D341Med (cell line): ENCODE measurements at regions not wholly inside any gene's neighbourhood (a gene's known extent, or its start where the extent isn't known, plus 50 kb on each side); places are given as distances from the start of the nearest gene placed in this dataset.
"Not testable (repeated sequence)": the region's sequence is repeated elsewhere in the genome, so short reads cannot be mapped to it uniquely, and the experiment has no call there.

Experiments used
- DNase-seq: peaks from one replicate; pipeline ENCODE4 v3.0.0; 2012; ENCODE audit warnings: low spot score

GRCh38 chr13:103531278-103531677 lies 465.1 kb upstream of the SLC10A2 start:
- no peak for DNase-seq

GRCh38 chr13:103528437-103528836 lies 462.2 kb upstream of the SLC10A2 start:
- DNase-seq = no peak

GRCh38 chr13:103525530-103525929 lies 459.3 kb upstream of the SLC10A2 start:
- no peak for DNase-seq

- DNase-seq = no peak
Observed at GRCh38 chr13:103523858-103524257, 457.6 kb upstream of the SLC10A2 start.

GRCh38 chr13:103521532-103521931 lies 455.3 kb upstream of the SLC10A2 start:
- DNase-seq = no peak

- no peak for DNase-seq
Observed at GRCh38 chr13:103517768-103518102, 451.5 kb upstream of the SLC10A2 start.

- DNase-seq = no peak
Observed at GRCh38 chr13:103517066-103517767, 451.0 kb upstream of the SLC10A2 start.

- no peak for DNase-seq
Observed at GRCh38 chr13:103516015-103516795, 450.0 kb upstream of the SLC10A2 start.

- no peak for DNase-seq
Observed at GRCh38 chr13:103515410-103515809, 449.2 kb upstream of the SLC10A2 start.

GRCh38 chr13:103514619-103515018 lies 448.4 kb upstream of the SLC10A2 start:
- DNase-seq = no peak

GRCh38 chr13:103514188-103514587 lies 448.0 kb upstream of the SLC10A2 start:
- no peak for DNase-seq

- peak; percentile 20 for DNase-seq
Observed at GRCh38 chr13:103510007-103510535, 443.9 kb upstream of the SLC10A2 start.

- DNase-seq = no peak
Observed at GRCh38 chr13:103497404-103497803, 431.2 kb upstream of the SLC10A2 start.

- DNase-seq = no peak
Observed at GRCh38 chr13:103487841-103488240, 421.6 kb upstream of the SLC10A2 start.

GRCh38 chr13:103473081-103473480 lies 406.9 kb upstream of the SLC10A2 start:
- DNase-seq = no peak

- no peak for DNase-seq
Observed at GRCh38 chr13:103471896-103472295, 405.7 kb upstream of the SLC10A2 start.

GRCh38 chr13:103469771-103470170 lies 403.6 kb upstream of the SLC10A2 start:
- no peak for DNase-seq

- peak; percentile 8 for DNase-seq
Observed at GRCh38 chr13:103466761-103467160, 400.5 kb upstream of the SLC10A2 start.

- DNase-seq = not testable (repeated sequence)
Observed at GRCh38 chr13:103460246-103460645, 394.0 kb upstream of the SLC10A2 start.

- not testable (repeated sequence) for DNase-seq
Observed at GRCh38 chr13:103457050-103457449, 390.8 kb upstream of the SLC10A2 start.

- DNase-seq = no peak
Observed at GRCh38 chr13:103451656-103452055, 385.4 kb upstream of the SLC10A2 start.

GRCh38 chr13:103443604-103444003 lies 377.4 kb upstream of the SLC10A2 start:
- no peak for DNase-seq

GRCh38 chr13:103437651-103438050 lies 371.4 kb upstream of the SLC10A2 start:
- no peak for DNase-seq
